Cardiac muscle cell (in vitro differentiated cells and primary cell): ENCODE measurements at regions not wholly inside any gene's neighbourhood (a gene's known extent, or its start where the extent isn't known, plus 50 kb on each side); places are given as distances from the start of the nearest gene placed in this dataset.
A peak's percentile ranks its signal among the peaks of the same experiment; 100 is the strongest.

Experiments
- DNase-seq, 2 donors: peaks; one replicate each; pipeline versions ENCODE4 v3.0.0 to v3.0.0-alpha.2; 2010 to 2017; ENCODE audit warnings: low read depth in 1 of 2, low spot score in 1 of 2
- H3K27ac ChIP-seq: fragments of 200-600 bp; sonication (generic); 2 replicates; pipeline ENCODE4 v1.5.1; 2016
- H3K27me3 ChIP-seq: fragments of 200-600 bp; sonication (generic); 2 replicates; pipeline ENCODE4 v1.6.0; 2016; ENCODE audit warnings: control low read depth
- H3K36me3 ChIP-seq: fragments of 200-600 bp; sonication (generic); 2 replicates; pipeline ENCODE4 v1.5.1; 2016; ENCODE audit warnings: control low read depth
- H3K4me1 ChIP-seq: fragments of 200-600 bp; sonication (generic); 2 replicates; pipeline ENCODE4 v1.8.1; 2017; ENCODE audit warnings: low read depth, mild to moderate bottlenecking, mixed run types
- H3K4me3 ChIP-seq: fragments of 200-600 bp; sonication (generic); 2 replicates; pipeline ENCODE4 v1.5.1; 2016; ENCODE audit warnings: mild to moderate bottlenecking
- H3K9me3 ChIP-seq: fragments of 200-600 bp; sonication (generic); 2 replicates; pipeline ENCODE4 v1.5.1; 2017; ENCODE audit warnings: low read depth, mild to moderate bottlenecking, control low read depth
- CTCF ChIP-seq: IDR thresholded peaks from 2 replicates; pipeline ENCODE4 v1.5.1; 2012; ENCODE audit warnings: low read depth, mild to moderate bottlenecking, low read length

GRCh38 chr7:68258609-68259008, 1262.0 kb downstream of the TYW1 start:
- H3K27me3 ChIP-seq = no peaks in the 10 kb centered on the region
- no peak overlapping the region for H3K4me3 ChIP-seq
- H3K9me3 ChIP-seq = no peaks in the 10 kb centered on the region
- no peaks in the 10 kb centered on the region for H3K36me3 ChIP-seq
- H3K27ac ChIP-seq = no peak overlapping the region
- H3K4me1 ChIP-seq = no peaks in the 10 kb centered on the region
- no peak for DNase-seq
- no peak for TF ChIP-seq CTCF

GRCh38 chr7:68265258-68265657, 1268.6 kb downstream of the TYW1 start:
- H3K27me3 ChIP-seq = no peaks in the 10 kb centered on the region
- no peak overlapping the region for H3K4me3 ChIP-seq
- no peak for TF ChIP-seq CTCF
- H3K36me3 ChIP-seq = no peaks in the 10 kb centered on the region
- DNase-seq = no peak
- H3K9me3 ChIP-seq = no peaks in the 10 kb centered on the region
- no peak overlapping the region for H3K27ac ChIP-seq
- no peaks in the 10 kb centered on the region for H3K4me1 ChIP-seq

GRCh38 chr7:68266004-68266579, 1269.5 kb downstream of the TYW1 start:
- TF ChIP-seq CTCF = no peak
- no peaks in the 10 kb centered on the region for H3K9me3 ChIP-seq
- no peaks in the 10 kb centered on the region for H3K27me3 ChIP-seq
- no peaks in the 10 kb centered on the region for H3K4me1 ChIP-seq
- H3K36me3 ChIP-seq = no peaks in the 10 kb centered on the region
- no peak overlapping the region for H3K4me3 ChIP-seq
- no peak overlapping the region for H3K27ac ChIP-seq
- no peak for DNase-seq

GRCh38 chr7:68267486-68267885, 1270.9 kb downstream of the TYW1 start:
- no peak for TF ChIP-seq CTCF
- no peak overlapping the region for H3K4me3 ChIP-seq
- no peak overlapping the region for H3K27ac ChIP-seq
- no peaks in the 10 kb centered on the region for H3K27me3 ChIP-seq
- H3K4me1 ChIP-seq = no peaks in the 10 kb centered on the region
- no peaks in the 10 kb centered on the region for H3K36me3 ChIP-seq
- DNase-seq = no peak
- H3K9me3 ChIP-seq = no peaks in the 10 kb centered on the region

- H3K4me3 ChIP-seq = no peak overlapping the region
- no peaks in the 10 kb centered on the region for H3K27me3 ChIP-seq
- H3K27ac ChIP-seq = no peak overlapping the region
- peak in 1 of 2 donors; percentile 60 for DNase-seq
- no peaks in the 10 kb centered on the region for H3K4me1 ChIP-seq
- no peak for TF ChIP-seq CTCF
- H3K36me3 ChIP-seq = no peaks in the 10 kb centered on the region
- no peaks in the 10 kb centered on the region for H3K9me3 ChIP-seq
Measured at GRCh38 chr7:68269405-68269804, 1272.8 kb downstream of the TYW1 start.

GRCh38 chr7:68272507-68272906, 1275.9 kb downstream of the TYW1 start:
- H3K36me3 ChIP-seq = no peaks in the 10 kb centered on the region
- H3K9me3 ChIP-seq = no peaks in the 10 kb centered on the region
- TF ChIP-seq CTCF = no peak
- no peaks in the 10 kb centered on the region for H3K27me3 ChIP-seq
- no peak overlapping the region for H3K27ac ChIP-seq
- no peak overlapping the region for H3K4me3 ChIP-seq
- DNase-seq = no peak
- H3K4me1 ChIP-seq = no peaks in the 10 kb centered on the region
